AG04450 (cell line): ENCODE measurements at regions not wholly inside any gene's neighbourhood (a gene's known extent, or its start where the extent isn't known, plus 50 kb on each side); places are given as distances from the start of the nearest gene placed in this dataset.

Experiments
- CTCF ChIA-PET: fragments of 300-600, 350-600 bp; formaldehyde crosslinking; extraction: SDS; loops from one replicate; lab custom pipeline; 2022; ENCODE audit warnings: antibody characterized with exemption, inconsistent platforms; lab: Charles Lee
- POLR2A ChIA-PET: fragments of 350-600 bp; formaldehyde crosslinking; extraction: SDS; loops from one replicate; lab custom pipeline; 2021; ENCODE audit warnings: antibody characterized with exemption, inconsistent platforms; lab: Yijun Ruan, JAX
- DNase-seq: peaks from one replicate; pipeline ENCODE4 v3.0.0-alpha.2; 2011; ENCODE audit warnings: low read depth, low spot score
- H3K27ac ChIP-seq: one replicate; pipeline ENCODE4 v1.5.1; 2012; ENCODE audit warnings: low read depth, low read length, control low read depth
- H3K27me3 ChIP-seq: one replicate; pipeline ENCODE4 v1.6.0; 2012; ENCODE audit warnings: low read length; ENCODE audit not compliant: control insufficient read depth, insufficient read depth
- H3K4me3 ChIP-seq: 2 replicates; pipeline ENCODE4 v1.5.1; 2011; ENCODE audit warnings: mild to moderate bottlenecking, low read depth, low read length, control low read depth
- H3K9me3 ChIP-seq: 2 replicates; pipeline ENCODE4 v1.5.1; 2012; ENCODE audit warnings: low read length; ENCODE audit not compliant: control insufficient read depth, insufficient read depth
- CTCF ChIP-seq: IDR thresholded peaks from 2 replicates; pipeline ENCODE4 v1.5.1; 2011; ENCODE audit warnings: low read depth, low read length, control low read depth, inconsistent platforms

GRCh38 chr9:22382331-22382730 lies 64.3 kb upstream of the DMRTA1 start:
- ChIA-PET POLR2A (no interaction called here), CTCF (no interaction called here)
- Histone ChIP-seq H3K9me3 (no peaks in the 10 kb centered on the region), H3K27ac (no peak overlapping the region), H3K27me3 (no peaks in the 10 kb centered on the region), H3K4me3 (no peak overlapping the region)
- no peak for DNase-seq
- no peak for TF ChIP-seq CTCF

GRCh38 chr9:22383718-22384117 lies 62.9 kb upstream of the DMRTA1 start:
- ChIA-PET POLR2A (no interaction called here), CTCF (no interaction called here)
- no peak overlapping the region for H3K27ac ChIP-seq
- no peak for DNase-seq
- no peaks in the 10 kb centered on the region for H3K27me3 ChIP-seq
- no peaks in the 10 kb centered on the region for H3K9me3 ChIP-seq
- TF ChIP-seq CTCF = no peak
- no peak overlapping the region for H3K4me3 ChIP-seq

- CTCF ChIA-PET = no interaction called here
- Histone ChIP-seq H3K27ac (no peak overlapping the region), H3K9me3 (no peaks in the 10 kb centered on the region), H3K4me3 (no peak overlapping the region), H3K27me3 (no peaks in the 10 kb centered on the region)
- POLR2A ChIA-PET = no interaction called here
- no peak for TF ChIP-seq CTCF
- DNase-seq = no peak
Observed at GRCh38 chr9:22389271-22389670, 57.4 kb upstream of the DMRTA1 start.

DNA sequence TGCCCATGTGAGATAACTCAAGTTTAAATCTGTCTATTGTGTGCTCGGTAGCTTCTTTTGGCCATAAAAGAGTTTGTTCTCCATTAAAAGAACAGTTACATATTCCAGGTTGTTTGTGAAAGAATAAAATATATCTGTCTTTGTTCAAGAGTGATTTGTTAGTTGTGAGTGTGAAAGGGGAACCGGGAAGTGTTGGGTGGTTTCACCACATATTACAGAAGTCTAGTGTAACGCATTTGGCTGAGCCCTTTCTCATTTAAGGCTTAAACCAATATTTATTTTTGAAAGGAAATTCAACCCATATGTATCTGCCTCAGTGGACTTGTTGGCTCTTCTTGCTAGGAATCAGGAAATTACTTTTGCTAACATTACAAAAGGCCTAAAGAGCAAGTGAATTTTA lies 54.1 kb upstream of the DMRTA1 start:
- no peak for TF ChIP-seq CTCF
- Histone ChIP-seq H3K27me3 (no peaks in the 10 kb centered on the region), H3K27ac (no peak overlapping the region), H3K9me3 (peaks cover 5% of the 10 kb centered on the region; the same call in 1 of the 2 replicates), H3K4me3 (no peak overlapping the region)
- POLR2A ChIA-PET = no interaction called here
- no peak for DNase-seq
- CTCF ChIA-PET = no interaction called here

- no peak overlapping the region for H3K27ac ChIP-seq
- peaks cover 5% of the 10 kb centered on the region; the same call in 1 of the 2 replicates for H3K9me3 ChIP-seq
- CTCF ChIA-PET = interaction anchor here (0.6 kb wide), 1 partner anchor 259 kb away, joined by 3 read pairs; no protein-coding TSS in a partner anchor
- no peak for TF ChIP-seq CTCF
- no peak overlapping the region for H3K4me3 ChIP-seq
- POLR2A ChIA-PET = no interaction called here
- H3K27me3 ChIP-seq = no peaks in the 10 kb centered on the region
- no peak for DNase-seq
Observed at GRCh38 chr9:22395687-22396141, 50.9 kb upstream of the DMRTA1 start.
